ENCODE measurements at regions not wholly inside any gene's neighbourhood (a gene's known extent, or its start where the extent isn't known, plus 50 kb on each side); places are given as distances from the start of the nearest gene placed in this dataset.

DNA sequence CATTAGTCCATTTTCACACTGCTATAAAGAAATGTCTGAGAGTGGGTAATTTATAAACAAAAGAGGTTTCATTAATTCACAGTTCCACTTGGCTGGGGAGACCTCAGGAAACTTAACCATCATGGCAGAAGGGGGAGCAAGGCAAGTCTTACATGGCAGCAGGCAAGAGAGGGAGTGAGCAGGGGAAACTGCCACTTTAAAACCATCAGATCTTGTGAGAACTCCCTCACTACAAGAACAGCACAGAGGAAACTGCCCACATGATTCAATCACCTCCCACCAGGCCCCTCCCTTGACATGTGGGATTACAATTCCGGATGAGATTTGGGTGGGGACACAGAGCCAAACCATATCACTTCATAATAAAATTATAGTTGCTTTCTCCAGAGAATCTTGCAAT lies 365.5 kb upstream of the ID2 start:
- Histone ChIP-seq H3K4me1 (ENCODE audit: low read depth, poor library complexity, severe bottlenecking) (peaks cover 50% of the 10 kb centered on the region), H4K20me1 (ENCODE audit: insufficient read depth) (no peaks in the 10 kb centered on the region), H3K4me3 (IDR thresholded peaks at IDR 0.05; ENCODE audit: insufficient read depth, low read depth, low read length) (no peak overlapping the region), H3K27me3 (ENCODE audit: insufficient read depth, low read depth) (no peaks in the 10 kb centered on the region), H3K36me3 (ENCODE audit: insufficient read depth) (no peaks in the 10 kb centered on the region), H3K4me2 (no peak overlapping the region), H3K9ac (no peak overlapping the region), H2AFZ (ENCODE audit: low read depth) (no peak overlapping the region), H3K79me2 (ENCODE audit: insufficient read depth, low read depth) (no peaks in the 10 kb centered on the region), H3K27ac (no peak overlapping the region)
- TF ChIP-seq, protein P1, sequence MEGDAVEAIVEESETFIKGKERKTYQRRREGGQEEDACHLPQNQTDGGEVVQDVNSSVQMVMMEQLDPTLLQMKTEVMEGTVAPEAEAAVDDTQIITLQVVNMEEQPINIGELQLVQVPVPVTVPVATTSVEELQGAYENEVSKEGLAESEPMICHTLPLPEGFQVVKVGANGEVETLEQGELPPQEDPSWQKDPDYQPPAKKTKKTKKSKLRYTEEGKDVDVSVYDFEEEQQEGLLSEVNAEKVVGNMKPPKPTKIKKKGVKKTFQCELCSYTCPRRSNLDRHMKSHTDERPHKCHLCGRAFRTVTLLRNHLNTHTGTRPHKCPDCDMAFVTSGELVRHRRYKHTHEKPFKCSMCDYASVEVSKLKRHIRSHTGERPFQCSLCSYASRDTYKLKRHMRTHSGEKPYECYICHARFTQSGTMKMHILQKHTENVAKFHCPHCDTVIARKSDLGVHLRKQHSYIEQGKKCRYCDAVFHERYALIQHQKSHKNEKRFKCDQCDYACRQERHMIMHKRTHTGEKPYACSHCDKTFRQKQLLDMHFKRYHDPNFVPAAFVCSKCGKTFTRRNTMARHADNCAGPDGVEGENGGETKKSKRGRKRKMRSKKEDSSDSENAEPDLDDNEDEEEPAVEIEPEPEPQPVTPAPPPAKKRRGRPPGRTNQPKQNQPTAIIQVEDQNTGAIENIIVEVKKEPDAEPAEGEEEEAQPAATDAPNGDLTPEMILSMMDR (conservative IDR thresholded peaks at IDR 0.05; ENCODE audit: low read depth, low read length), result no peak

DNA sequence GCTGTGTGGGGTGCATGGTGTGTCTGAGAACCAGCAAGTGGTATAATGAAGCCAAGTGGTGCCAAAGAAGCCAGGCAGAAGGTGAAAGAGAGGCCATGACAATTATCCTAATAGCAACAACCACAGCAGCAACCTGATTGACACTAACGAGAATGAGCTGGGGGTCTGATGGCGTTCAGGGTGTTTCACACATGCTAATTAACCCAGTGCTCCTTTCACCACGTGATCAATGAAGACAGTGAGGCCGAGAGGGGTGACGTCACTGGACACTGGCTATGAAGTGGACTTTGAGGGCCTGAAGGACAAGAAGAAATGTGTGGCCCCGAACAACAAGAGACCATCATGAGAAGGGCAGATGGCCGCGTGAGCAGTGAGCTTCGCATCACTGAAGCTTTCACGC lies 364.4 kb upstream of the ID2 start:
- H2AFZ ChIP-seq (ENCODE audit: low read depth), result no peak overlapping the region
- H3K36me3 ChIP-seq (ENCODE audit: insufficient read depth), result no peaks in the 10 kb centered on the region
- H3K27me3 ChIP-seq (ENCODE audit: insufficient read depth, low read depth), result no peaks in the 10 kb centered on the region
- H3K4me3 ChIP-seq (IDR thresholded peaks at IDR 0.05; ENCODE audit: insufficient read depth, low read depth, low read length), result no peak overlapping the region
- TF ChIP-seq, protein P1 (conservative IDR thresholded peaks at IDR 0.05; ENCODE audit: low read depth, low read length), result no peak
- H3K27ac ChIP-seq, result no peak overlapping the region
- no peak overlapping the region for H3K9ac ChIP-seq
- H3K4me1 ChIP-seq (ENCODE audit: low read depth, poor library complexity, severe bottlenecking), result peaks cover 39% of the 10 kb centered on the region
- no peak overlapping the region for H3K4me2 ChIP-seq
- H4K20me1 ChIP-seq (ENCODE audit: insufficient read depth), result no peaks in the 10 kb centered on the region
- H3K79me2 ChIP-seq (ENCODE audit: insufficient read depth, low read depth), result no peaks in the 10 kb centered on the region

DNA sequence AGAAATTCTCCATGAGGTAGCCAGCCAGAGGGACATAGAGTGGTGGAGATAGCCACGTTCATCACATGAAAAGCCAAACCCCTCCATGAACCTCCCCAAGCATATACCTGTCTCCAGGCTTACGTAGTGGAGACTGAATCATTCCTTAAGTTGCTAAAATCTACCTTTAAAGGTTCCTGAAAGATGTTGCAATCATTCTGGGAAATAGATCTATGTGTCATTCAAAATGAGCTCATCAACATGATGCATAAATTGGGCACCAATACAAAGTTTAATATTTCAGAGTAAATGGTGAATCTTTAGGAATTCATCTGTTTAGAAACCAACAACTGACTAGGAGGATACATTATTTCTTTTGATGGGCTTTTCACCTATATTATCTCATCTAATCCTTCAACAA lies 362.6 kb upstream of the ID2 start:
- Histone ChIP-seq H3K4me2 (no peak overlapping the region), H3K36me3 (ENCODE audit: insufficient read depth) (no peaks in the 10 kb centered on the region), H3K79me2 (ENCODE audit: insufficient read depth, low read depth) (no peaks in the 10 kb centered on the region), H3K27ac (no peak overlapping the region), H3K9ac (no peak overlapping the region), H3K27me3 (ENCODE audit: insufficient read depth, low read depth) (no peaks in the 10 kb centered on the region), H3K4me3 (IDR thresholded peaks at IDR 0.05; ENCODE audit: insufficient read depth, low read depth, low read length) (no peak overlapping the region), H2AFZ (ENCODE audit: low read depth) (no peak overlapping the region), H4K20me1 (ENCODE audit: insufficient read depth) (no peaks in the 10 kb centered on the region), H3K4me1 (ENCODE audit: low read depth, poor library complexity, severe bottlenecking) (peaks cover 21% of the 10 kb centered on the region)
- TF ChIP-seq, protein P1 (conservative IDR thresholded peaks at IDR 0.05; ENCODE audit: low read depth, low read length), result no peak

DNA sequence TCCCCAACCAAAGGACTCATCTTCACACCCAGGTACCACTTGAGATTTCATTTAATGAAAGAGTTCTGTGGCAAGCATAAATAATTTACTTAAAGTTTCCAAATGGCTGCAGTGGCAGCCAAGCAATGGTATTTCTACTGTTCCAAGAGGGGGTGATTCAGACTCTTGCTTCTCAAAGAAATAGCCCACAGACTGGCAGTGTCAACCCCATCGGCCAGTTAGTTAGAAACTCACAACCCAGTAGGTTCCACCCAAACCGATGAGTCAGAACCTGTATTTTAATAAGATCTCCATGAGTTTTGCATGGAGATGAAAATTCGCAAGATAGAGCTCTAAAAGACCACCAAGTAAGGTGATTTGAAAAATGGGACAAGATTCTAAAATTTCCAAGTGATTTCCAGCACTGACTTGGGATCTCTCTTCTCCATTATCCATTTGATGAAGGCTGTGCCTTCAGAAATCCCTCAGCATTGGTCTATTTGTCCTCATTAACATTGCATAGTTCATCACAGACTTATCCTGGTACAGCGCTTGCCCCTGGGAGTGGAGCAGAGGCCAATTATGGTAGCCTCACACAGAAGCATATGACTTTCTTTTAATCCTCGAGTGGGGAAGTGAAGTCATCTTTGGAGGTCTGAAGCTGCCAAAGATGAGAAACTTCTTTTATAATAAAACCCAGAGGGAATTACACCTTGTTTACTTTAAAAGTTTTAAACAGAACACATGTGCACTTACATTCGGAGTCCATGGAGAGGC lies 361.4 kb upstream of the ID2 start:
- H3K27ac ChIP-seq, result no peak overlapping the region
- H3K36me3 ChIP-seq (ENCODE audit: insufficient read depth), result no peaks in the 10 kb centered on the region
- no peak overlapping the region for H2AFZ ChIP-seq (ENCODE audit: low read depth)
- H3K4me1 ChIP-seq (ENCODE audit: low read depth, poor library complexity, severe bottlenecking), result peaks cover 8% of the 10 kb centered on the region
- TF ChIP-seq, protein P1 (conservative IDR thresholded peaks at IDR 0.05; ENCODE audit: low read depth, low read length), result no peak
- no peak overlapping the region for H3K4me3 ChIP-seq (IDR thresholded peaks at IDR 0.05; ENCODE audit: insufficient read depth, low read depth, low read length)
- H3K27me3 ChIP-seq (ENCODE audit: insufficient read depth, low read depth), result no peaks in the 10 kb centered on the region
- no peak overlapping the region for H3K4me2 ChIP-seq
- no peaks in the 10 kb centered on the region for H4K20me1 ChIP-seq (ENCODE audit: insufficient read depth)
- H3K79me2 ChIP-seq (ENCODE audit: insufficient read depth, low read depth), result no peaks in the 10 kb centered on the region
- no peak overlapping the region for H3K9ac ChIP-seq

Measured in KMS-11 (cell line).